Kidney (tissue), 13 donors: ENCODE measurements at regions not wholly inside any gene's neighbourhood (a gene's known extent, or its start where the extent isn't known, plus 50 kb on each side); places are given as distances from the start of the nearest gene placed in this dataset.

Experiments
- DNase-seq, 5 donors: peaks; one replicate each; pipeline ENCODE4 v3.0.0-alpha.2; 2013 to 2020
- FAIRE-seq: peaks from 2 replicates; lab custom pipeline; 2012; peaks lifted over from hg19 to GRCh38; lab: Jason Lieb, UNC
- H3K27ac ChIP-seq, 2 donors: one replicate each; pipeline ENCODE4 v1.7.0; 2013; ENCODE audit warnings: low read depth in 2 of 2, low read length in 2 of 2, inconsistent platforms in 1 of 2
- H3K27me3 ChIP-seq: one replicate; pipeline ENCODE4 v1.7.1; 2013; ENCODE audit warnings: low read length, inconsistent platforms; ENCODE audit not compliant: control insufficient read depth, insufficient read depth
- H3K36me3 ChIP-seq, 3 donors: one replicate each; pipeline versions ENCODE4 v1.7.0 to v1.7.1; 2013; ENCODE audit warnings: low read length in 3 of 3, control low read depth in 1 of 3, inconsistent platforms in 1 of 3; ENCODE audit not compliant: insufficient read depth in 3 of 3, control insufficient read depth in 2 of 3
- H3K4me1 ChIP-seq, 3 donors: one replicate each; pipeline versions ENCODE4 v1.7.0 to v1.7.1; 2013; ENCODE audit warnings: low read length in 3 of 3, inconsistent platforms in 1 of 3, low read depth in 1 of 3; ENCODE audit not compliant: control insufficient read depth in 2 of 3, insufficient read depth in 2 of 3
- H3K4me3 ChIP-seq, 3 donors: one replicate each; pipeline versions ENCODE4 v1.7.0 to v1.8.1; 2013; ENCODE audit warnings: low read length in 3 of 3, control low read depth in 1 of 3, inconsistent platforms in 1 of 3
- H3K9ac ChIP-seq, 3 donors: one replicate each; pipeline versions ENCODE4 v1.7.0 to v1.7.1; 2013; ENCODE audit warnings: low read length in 3 of 3, control low read depth in 1 of 3, inconsistent platforms in 1 of 3
- H3K9me3 ChIP-seq, 3 donors: one replicate each; pipeline versions ENCODE4 v1.7.0 to v1.7.1; 2013; ENCODE audit warnings: low read length in 3 of 3, control low read depth in 1 of 3, inconsistent platforms in 1 of 3; ENCODE audit not compliant: control insufficient read depth in 2 of 3, insufficient read depth in 1 of 3
- intact Hi-C: fragments of 100-400 bp; cut with DNase I; formaldehyde crosslinking; loops from one replicate; pipeline ENCODE4 v1.11.1; 2022
- TF ChIP-seq, protein P1 (sequence below): IDR thresholded peaks from 3 replicates; pipeline ENCODE4 v1.5.1; 2012; ENCODE audit warnings: mild to moderate bottlenecking, moderate library complexity, borderline replicate concordance; ENCODE audit not compliant: insufficient read depth; ENCODE audit errors: extremely low read depth
- donor health status: control.
- donor health status: control.
- donor health status: control.
- donor health status: control.
- donor health status: control.
- donor health status: DM: yes; HTN: yes; CAD: no.
- donor health status: Normal renal cell carcinoma (clear cell type).

DNA sequence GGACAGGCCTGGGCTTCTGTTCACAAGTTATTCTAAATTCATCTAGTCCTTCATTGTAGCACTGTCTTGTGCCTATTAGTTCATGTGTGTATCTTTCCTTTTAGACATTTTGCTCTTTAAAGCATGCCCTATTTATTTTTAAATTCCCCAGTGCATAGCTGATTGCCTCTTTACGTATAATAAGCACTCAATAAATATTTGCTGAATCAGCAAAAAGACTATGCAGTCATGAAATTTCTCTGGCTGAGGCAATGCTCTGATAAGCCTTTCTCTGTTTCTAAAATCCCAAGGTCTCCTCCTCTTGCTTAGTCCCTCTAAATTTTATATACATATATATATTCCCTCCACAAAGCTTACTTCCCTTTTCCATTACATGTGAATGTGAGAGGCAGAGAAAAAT, 315.9 kb upstream of the PCSK5 start:
- FAIRE-seq (no peak), DNase-seq (no peak)
- intact Hi-C loops = no loop called here
- Histone ChIP-seq H3K9me3 (no peaks in the 10 kb centered on the region), H3K27ac (no peak overlapping the region), H3K36me3 (no peaks in the 10 kb centered on the region), H3K9ac (no peak overlapping the region), H3K27me3 (no peaks in the 10 kb centered on the region), H3K4me3 (no peak overlapping the region), H3K4me1 (no peaks in the 10 kb centered on the region)
- TF ChIP-seq, protein P1, sequence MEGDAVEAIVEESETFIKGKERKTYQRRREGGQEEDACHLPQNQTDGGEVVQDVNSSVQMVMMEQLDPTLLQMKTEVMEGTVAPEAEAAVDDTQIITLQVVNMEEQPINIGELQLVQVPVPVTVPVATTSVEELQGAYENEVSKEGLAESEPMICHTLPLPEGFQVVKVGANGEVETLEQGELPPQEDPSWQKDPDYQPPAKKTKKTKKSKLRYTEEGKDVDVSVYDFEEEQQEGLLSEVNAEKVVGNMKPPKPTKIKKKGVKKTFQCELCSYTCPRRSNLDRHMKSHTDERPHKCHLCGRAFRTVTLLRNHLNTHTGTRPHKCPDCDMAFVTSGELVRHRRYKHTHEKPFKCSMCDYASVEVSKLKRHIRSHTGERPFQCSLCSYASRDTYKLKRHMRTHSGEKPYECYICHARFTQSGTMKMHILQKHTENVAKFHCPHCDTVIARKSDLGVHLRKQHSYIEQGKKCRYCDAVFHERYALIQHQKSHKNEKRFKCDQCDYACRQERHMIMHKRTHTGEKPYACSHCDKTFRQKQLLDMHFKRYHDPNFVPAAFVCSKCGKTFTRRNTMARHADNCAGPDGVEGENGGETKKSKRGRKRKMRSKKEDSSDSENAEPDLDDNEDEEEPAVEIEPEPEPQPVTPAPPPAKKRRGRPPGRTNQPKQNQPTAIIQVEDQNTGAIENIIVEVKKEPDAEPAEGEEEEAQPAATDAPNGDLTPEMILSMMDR = no peak

DNA sequence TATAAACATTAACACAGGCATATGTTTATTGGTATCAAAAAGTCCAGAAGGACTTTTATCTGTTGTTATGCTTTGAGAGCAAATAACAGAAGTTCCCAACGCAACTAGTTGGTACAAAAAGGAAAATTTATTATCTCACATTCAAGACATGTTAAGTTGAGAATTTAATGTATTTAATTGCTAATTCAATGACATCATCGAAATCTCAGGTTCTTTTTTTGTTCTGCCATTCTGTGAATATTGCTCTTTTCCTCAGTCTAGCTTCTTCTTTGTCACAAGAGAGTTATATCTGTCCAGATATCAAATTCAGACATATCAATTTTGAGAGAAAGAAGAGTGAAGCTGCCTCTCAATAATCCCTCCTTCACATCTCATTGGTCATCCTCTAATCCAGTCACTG, 307.6 kb upstream of the PCSK5 start:
- FAIRE-seq (no peak), DNase-seq (no peak)
- H3K9ac ChIP-seq = no peak overlapping the region
- H3K4me1 ChIP-seq = no peaks in the 10 kb centered on the region
- no peaks in the 10 kb centered on the region for H3K9me3 ChIP-seq
- TF ChIP-seq, protein P1 = no peak
- H3K4me3 ChIP-seq = no peak overlapping the region
- H3K27me3 ChIP-seq = no peaks in the 10 kb centered on the region
- H3K36me3 ChIP-seq = no peaks in the 10 kb centered on the region
- intact Hi-C loops = no loop called here
- H3K27ac ChIP-seq = no peak overlapping the region

DNA sequence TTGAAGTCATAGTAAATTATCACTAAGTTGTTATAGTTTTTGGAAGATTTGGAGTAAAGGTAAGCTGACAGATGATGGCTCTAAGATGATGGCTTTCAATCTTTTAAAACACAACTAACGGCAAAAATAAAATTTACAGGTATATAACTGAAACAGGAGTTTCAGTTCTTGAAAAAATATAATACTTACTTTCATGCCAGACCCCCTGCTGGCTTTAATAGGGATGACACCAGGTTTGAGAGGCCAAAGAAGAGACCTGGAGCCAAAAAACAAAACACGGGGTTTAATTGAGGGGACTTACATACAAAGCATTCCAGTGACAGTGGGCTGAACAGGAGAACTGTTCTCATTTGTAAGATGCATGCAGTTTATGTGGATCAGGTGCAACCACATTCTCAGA, 301.7 kb upstream of the PCSK5 start:
- no peak for DNase-seq
- Histone ChIP-seq H3K36me3 (no peaks in the 10 kb centered on the region), H3K9ac (no peak overlapping the region), H3K27me3 (no peaks in the 10 kb centered on the region), H3K4me1 (no peaks in the 10 kb centered on the region), H3K27ac (no peak overlapping the region), H3K4me3 (no peak overlapping the region), H3K9me3 (no peaks in the 10 kb centered on the region)
- intact Hi-C loops = no loop called here
- TF ChIP-seq, protein P1 = no peak
- no peak for FAIRE-seq

DNA sequence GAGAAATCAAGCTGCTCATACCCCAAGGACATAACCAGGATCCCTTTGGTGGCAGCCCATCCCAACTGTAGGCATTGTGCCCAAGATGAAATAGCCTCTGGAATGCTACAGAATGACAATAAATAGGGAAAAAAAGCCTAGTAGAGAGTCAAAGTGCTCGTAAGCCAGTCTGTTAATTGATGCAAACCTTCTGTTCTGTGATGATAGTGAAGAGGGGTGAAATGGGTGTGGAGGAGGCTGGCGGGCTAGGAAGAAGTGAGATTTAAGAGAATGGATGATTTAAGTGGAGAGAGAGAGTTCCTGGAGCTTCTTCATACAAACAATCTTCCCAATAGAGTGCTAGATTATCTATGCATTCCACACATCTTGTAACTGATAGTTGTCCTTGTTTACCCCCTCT, 301.0 kb upstream of the PCSK5 start:
- FAIRE-seq = no peak
- intact Hi-C loops = no loop called here

More for the DNA sequence above, 301.0 kb upstream of the PCSK5 start:
- no peaks in the 10 kb centered on the region for H3K4me1 ChIP-seq
- no peaks in the 10 kb centered on the region for H3K27me3 ChIP-seq
- TF ChIP-seq, protein P1 = no peak
- no peaks in the 10 kb centered on the region for H3K9me3 ChIP-seq
- no peak overlapping the region for H3K4me3 ChIP-seq
- no peaks in the 10 kb centered on the region for H3K36me3 ChIP-seq
- no peak overlapping the region for H3K9ac ChIP-seq
- no peak overlapping the region for H3K27ac ChIP-seq
- no peak for DNase-seq
